GM23338 (cell line): ENCODE measurements at regions not wholly inside any gene's neighbourhood (a gene's known extent, or its start where the extent isn't known, plus 50 kb on each side); places are given as distances from the start of the nearest gene placed in this dataset.

Experiments used
- ATAC-seq: fragments of 200-7000 bp; cut with Tn5 transposase; 3 replicates; pipeline ENCODE4 v1.9.1; 2020
- DNase-seq: peaks from one replicate; pipeline ENCODE4 v3.0.0-alpha.2; 2015; ENCODE audit warnings: low spot score
- H2AFZ ChIP-seq: fragments of 200-600 bp; sonication (generic); 2 replicates; pipeline ENCODE4 v1.8.0; 2016; ENCODE audit warnings: antibody characterized with exemption, mild to moderate bottlenecking, moderate library complexity
- H3F3A ChIP-seq: fragments of 200-600 bp; sonication (generic); replicated peaks from 2 replicates; pipeline ENCODE4 v1.8.0; 2017; ENCODE audit warnings: antibody characterized with exemption, mixed run types, low read depth
- H3K27ac ChIP-seq: fragments of 200-600 bp; sonication (generic); 2 replicates; pipeline ENCODE4 v1.6.1; 2016; ENCODE audit warnings: low read depth
- H3K27me3 ChIP-seq: fragments of 200-600 bp; sonication (generic); 2 replicates; pipeline ENCODE4 v1.8.0; 2016; ENCODE audit warnings: mild to moderate bottlenecking, mixed run types, moderate library complexity; ENCODE audit not compliant: insufficient read depth
- H3K36me3 ChIP-seq: fragments of 200-600 bp; sonication (generic); 2 replicates; pipeline ENCODE4 v1.8.0; 2016; ENCODE audit warnings: mild to moderate bottlenecking; ENCODE audit not compliant: insufficient read depth
- H3K4me1 ChIP-seq: fragments of 200-600 bp; sonication (generic); 2 replicates; pipeline ENCODE4 v1.8.0; 2016; ENCODE audit warnings: mild to moderate bottlenecking, moderate library complexity; ENCODE audit not compliant: insufficient read depth
- H3K4me2 ChIP-seq: fragments of 200-600 bp; sonication (generic); 2 replicates; pipeline ENCODE4 v1.7.1; 2017; ENCODE audit warnings: mixed run types
- H3K4me3 ChIP-seq: fragments of 200-600 bp; sonication (generic); 2 replicates; pipeline ENCODE4 v1.6.1; 2016; ENCODE audit warnings: mixed run types
- H3K79me2 ChIP-seq: fragments of 200-600 bp; sonication (generic); replicated peaks from 2 replicates; pipeline ENCODE4 v1.8.0; 2017; ENCODE audit warnings: mild to moderate bottlenecking; ENCODE audit not compliant: insufficient read depth
- H3K9me2 ChIP-seq: fragments of 200-600 bp; sonication (generic); 2 replicates; pipeline ENCODE4 v1.8.0; 2017; ENCODE audit not compliant: insufficient read depth
- H4K20me1 ChIP-seq: fragments of 200-600 bp; sonication (generic); replicated peaks from 2 replicates; pipeline ENCODE4 v1.8.0; 2017; ENCODE audit warnings: mild to moderate bottlenecking; ENCODE audit not compliant: insufficient read depth
- H3K27ac Mint-ChIP-seq: 2 replicates; pipeline ENCODE4 v1.8.0; 2020; ENCODE audit warnings: inconsistent platforms, mild to moderate bottlenecking, moderate library complexity, mixed read lengths
- H3K27me3 Mint-ChIP-seq: 3 replicates; pipeline ENCODE4 v1.8.0; 2022; ENCODE audit warnings: low read depth, mild to moderate bottlenecking, moderate library complexity, mixed read lengths, inconsistent platforms; ENCODE audit not compliant: insufficient read depth, poor library complexity
- H3K36me3 Mint-ChIP-seq: 3 replicates; pipeline ENCODE4 v1.8.0; 2021; ENCODE audit warnings: low read depth, mild to moderate bottlenecking, inconsistent platforms, moderate library complexity, mixed read lengths
- H3K4me1 Mint-ChIP-seq: 3 replicates; pipeline ENCODE4 v1.8.0; 2020; ENCODE audit warnings: mild to moderate bottlenecking, inconsistent platforms, mixed read lengths
- H3K4me3 Mint-ChIP-seq: 3 replicates; pipeline ENCODE4 v1.8.0; 2021; ENCODE audit warnings: moderate library complexity, mild to moderate bottlenecking, inconsistent platforms, mixed read lengths
- H3K9me3 Mint-ChIP-seq: 3 replicates; pipeline ENCODE4 v1.8.0; 2020; ENCODE audit warnings: moderate library complexity, mild to moderate bottlenecking, inconsistent platforms, mixed read lengths
- CREB1 ChIP-seq: fragments of 250-450 bp; sonication (Bioruptor Pico); IDR thresholded peaks from 2 replicates; pipeline ENCODE4 v1.5.0; 2020; ENCODE audit warnings: low read depth, mild to moderate bottlenecking, moderate library complexity
- ETS1 ChIP-seq: IDR thresholded peaks from 2 replicates; pipeline ENCODE4 v1.6.1; 2016; ENCODE audit warnings: antibody characterized with exemption
- EZH2 ChIP-seq: fragments of 200-600 bp; sonication (generic); IDR thresholded peaks from one replicate; pipeline ENCODE4 v1.8.0; 2017; ENCODE audit warnings: antibody characterized with exemption, mild to moderate bottlenecking, low read depth; ENCODE audit not compliant: unreplicated experiment
- EZH2phosphoT487 ChIP-seq: fragments of 200-600 bp; sonication (generic); IDR thresholded peaks from one replicate; pipeline ENCODE4 v1.8.1; 2018; ENCODE audit warnings: antibody characterized with exemption; ENCODE audit not compliant: unreplicated experiment
- JUNB ChIP-seq: IDR thresholded peaks from one replicate; pipeline ENCODE4 v1.6.1; 2016; ENCODE audit warnings: antibody characterized with exemption; ENCODE audit not compliant: unreplicated experiment
- NANOG ChIP-seq: IDR thresholded peaks from 2 replicates; pipeline ENCODE4 v1.6.1; 2016; ENCODE audit warnings: antibody characterized with exemption, borderline replicate concordance
- POLR2AphosphoS5 ChIP-seq: IDR thresholded peaks from 2 replicates; pipeline ENCODE4 v1.6.1; 2016; ENCODE audit warnings: antibody characterized with exemption, low read depth
- REST ChIP-seq: IDR thresholded peaks from one replicate; pipeline ENCODE4 v1.6.1; 2018; ENCODE audit warnings: antibody characterized with exemption; ENCODE audit not compliant: unreplicated experiment
- STAT1 ChIP-seq: IDR thresholded peaks from one replicate; pipeline ENCODE4 v1.6.1; 2016; ENCODE audit warnings: antibody characterized with exemption; ENCODE audit not compliant: unreplicated experiment
- ZNF114 ChIP-seq: fragments of 250-450 bp; sonication (Bioruptor Pico); IDR thresholded peaks from 2 replicates; pipeline ENCODE4 v1.5.0; 2020; ENCODE audit warnings: mild to moderate bottlenecking, moderate library complexity
- ZNF331 ChIP-seq: fragments of 250-450 bp; sonication (Bioruptor Pico); IDR thresholded peaks from 2 replicates; pipeline ENCODE4 v1.5.0; 2020; ENCODE audit warnings: low read depth, mild to moderate bottlenecking, moderate library complexity
- TF ChIP-seq, protein P1 (sequence below), 2 experiments: fragments of 200-600 bp in 1 of 2; sonication (generic) in 1 of 2; conservative IDR thresholded peaks; 2 replicates each; pipeline versions ENCODE4 v1.5.1 to v1.6.1; 2016 to 2017; ENCODE audit warnings: antibody characterized with exemption in 2 of 2, low read depth in 2 of 2, mild to moderate bottlenecking in 2 of 2, moderate library complexity in 1 of 2
- TF ChIP-seq, protein P2 (sequence below): fragments of 250-450 bp; sonication (Bioruptor Pico); IDR thresholded peaks from 2 replicates; pipeline ENCODE4 v1.5.0; 2020; ENCODE audit warnings: mild to moderate bottlenecking, moderate library complexity

- Mint-ChIP-seq H3K36me3 (no peaks in the 10 kb centered on the region), H3K4me3 (no peak overlapping the region; the same call in 2 of the 3 replicates), H3K4me1 (no peaks in the 10 kb centered on the region), H3K27ac (no peak overlapping the region), H3K9me3 (no peaks in the 10 kb centered on the region), H3K27me3 (peaks cover 3% of the 10 kb centered on the region)
- Histone ChIP-seq H3K4me2 (no peak overlapping the region), H4K20me1 (no peaks in the 10 kb centered on the region), H3K36me3 (no peaks in the 10 kb centered on the region), H3K27me3 (no peaks in the 10 kb centered on the region), H3K27ac (no peak overlapping the region), H3K4me1 (no peaks in the 10 kb centered on the region), H3K4me3 (no peak overlapping the region), H3K79me2 (no peaks in the 10 kb centered on the region), H3F3A (no peaks in the 10 kb centered on the region), H2AFZ (no peak overlapping the region), H3K9me2 (no peaks in the 10 kb centered on the region)
- no peak for ATAC-seq
- DNase-seq, result no peak
- TF ChIP-seq EZH2phosphoT487 (no peak), POLR2AphosphoS5 (no peak), STAT1 (no peak), CREB1 (CRISPR knock-in tag) (no peak), JUNB (no peak), ZNF331 (CRISPR knock-in tag) (no peak), ETS1 (no peak), NANOG (no peak), REST (no peak), EZH2 (no peak), ZNF114 (CRISPR knock-in tag) (no peak)
- TF ChIP-seq, protein P1, sequence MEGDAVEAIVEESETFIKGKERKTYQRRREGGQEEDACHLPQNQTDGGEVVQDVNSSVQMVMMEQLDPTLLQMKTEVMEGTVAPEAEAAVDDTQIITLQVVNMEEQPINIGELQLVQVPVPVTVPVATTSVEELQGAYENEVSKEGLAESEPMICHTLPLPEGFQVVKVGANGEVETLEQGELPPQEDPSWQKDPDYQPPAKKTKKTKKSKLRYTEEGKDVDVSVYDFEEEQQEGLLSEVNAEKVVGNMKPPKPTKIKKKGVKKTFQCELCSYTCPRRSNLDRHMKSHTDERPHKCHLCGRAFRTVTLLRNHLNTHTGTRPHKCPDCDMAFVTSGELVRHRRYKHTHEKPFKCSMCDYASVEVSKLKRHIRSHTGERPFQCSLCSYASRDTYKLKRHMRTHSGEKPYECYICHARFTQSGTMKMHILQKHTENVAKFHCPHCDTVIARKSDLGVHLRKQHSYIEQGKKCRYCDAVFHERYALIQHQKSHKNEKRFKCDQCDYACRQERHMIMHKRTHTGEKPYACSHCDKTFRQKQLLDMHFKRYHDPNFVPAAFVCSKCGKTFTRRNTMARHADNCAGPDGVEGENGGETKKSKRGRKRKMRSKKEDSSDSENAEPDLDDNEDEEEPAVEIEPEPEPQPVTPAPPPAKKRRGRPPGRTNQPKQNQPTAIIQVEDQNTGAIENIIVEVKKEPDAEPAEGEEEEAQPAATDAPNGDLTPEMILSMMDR (conservative IDR thresholded peaks at IDR 0.05; ENCODE audit: low read depth in 2 of 2), result no peak
- TF ChIP-seq, protein P2, sequence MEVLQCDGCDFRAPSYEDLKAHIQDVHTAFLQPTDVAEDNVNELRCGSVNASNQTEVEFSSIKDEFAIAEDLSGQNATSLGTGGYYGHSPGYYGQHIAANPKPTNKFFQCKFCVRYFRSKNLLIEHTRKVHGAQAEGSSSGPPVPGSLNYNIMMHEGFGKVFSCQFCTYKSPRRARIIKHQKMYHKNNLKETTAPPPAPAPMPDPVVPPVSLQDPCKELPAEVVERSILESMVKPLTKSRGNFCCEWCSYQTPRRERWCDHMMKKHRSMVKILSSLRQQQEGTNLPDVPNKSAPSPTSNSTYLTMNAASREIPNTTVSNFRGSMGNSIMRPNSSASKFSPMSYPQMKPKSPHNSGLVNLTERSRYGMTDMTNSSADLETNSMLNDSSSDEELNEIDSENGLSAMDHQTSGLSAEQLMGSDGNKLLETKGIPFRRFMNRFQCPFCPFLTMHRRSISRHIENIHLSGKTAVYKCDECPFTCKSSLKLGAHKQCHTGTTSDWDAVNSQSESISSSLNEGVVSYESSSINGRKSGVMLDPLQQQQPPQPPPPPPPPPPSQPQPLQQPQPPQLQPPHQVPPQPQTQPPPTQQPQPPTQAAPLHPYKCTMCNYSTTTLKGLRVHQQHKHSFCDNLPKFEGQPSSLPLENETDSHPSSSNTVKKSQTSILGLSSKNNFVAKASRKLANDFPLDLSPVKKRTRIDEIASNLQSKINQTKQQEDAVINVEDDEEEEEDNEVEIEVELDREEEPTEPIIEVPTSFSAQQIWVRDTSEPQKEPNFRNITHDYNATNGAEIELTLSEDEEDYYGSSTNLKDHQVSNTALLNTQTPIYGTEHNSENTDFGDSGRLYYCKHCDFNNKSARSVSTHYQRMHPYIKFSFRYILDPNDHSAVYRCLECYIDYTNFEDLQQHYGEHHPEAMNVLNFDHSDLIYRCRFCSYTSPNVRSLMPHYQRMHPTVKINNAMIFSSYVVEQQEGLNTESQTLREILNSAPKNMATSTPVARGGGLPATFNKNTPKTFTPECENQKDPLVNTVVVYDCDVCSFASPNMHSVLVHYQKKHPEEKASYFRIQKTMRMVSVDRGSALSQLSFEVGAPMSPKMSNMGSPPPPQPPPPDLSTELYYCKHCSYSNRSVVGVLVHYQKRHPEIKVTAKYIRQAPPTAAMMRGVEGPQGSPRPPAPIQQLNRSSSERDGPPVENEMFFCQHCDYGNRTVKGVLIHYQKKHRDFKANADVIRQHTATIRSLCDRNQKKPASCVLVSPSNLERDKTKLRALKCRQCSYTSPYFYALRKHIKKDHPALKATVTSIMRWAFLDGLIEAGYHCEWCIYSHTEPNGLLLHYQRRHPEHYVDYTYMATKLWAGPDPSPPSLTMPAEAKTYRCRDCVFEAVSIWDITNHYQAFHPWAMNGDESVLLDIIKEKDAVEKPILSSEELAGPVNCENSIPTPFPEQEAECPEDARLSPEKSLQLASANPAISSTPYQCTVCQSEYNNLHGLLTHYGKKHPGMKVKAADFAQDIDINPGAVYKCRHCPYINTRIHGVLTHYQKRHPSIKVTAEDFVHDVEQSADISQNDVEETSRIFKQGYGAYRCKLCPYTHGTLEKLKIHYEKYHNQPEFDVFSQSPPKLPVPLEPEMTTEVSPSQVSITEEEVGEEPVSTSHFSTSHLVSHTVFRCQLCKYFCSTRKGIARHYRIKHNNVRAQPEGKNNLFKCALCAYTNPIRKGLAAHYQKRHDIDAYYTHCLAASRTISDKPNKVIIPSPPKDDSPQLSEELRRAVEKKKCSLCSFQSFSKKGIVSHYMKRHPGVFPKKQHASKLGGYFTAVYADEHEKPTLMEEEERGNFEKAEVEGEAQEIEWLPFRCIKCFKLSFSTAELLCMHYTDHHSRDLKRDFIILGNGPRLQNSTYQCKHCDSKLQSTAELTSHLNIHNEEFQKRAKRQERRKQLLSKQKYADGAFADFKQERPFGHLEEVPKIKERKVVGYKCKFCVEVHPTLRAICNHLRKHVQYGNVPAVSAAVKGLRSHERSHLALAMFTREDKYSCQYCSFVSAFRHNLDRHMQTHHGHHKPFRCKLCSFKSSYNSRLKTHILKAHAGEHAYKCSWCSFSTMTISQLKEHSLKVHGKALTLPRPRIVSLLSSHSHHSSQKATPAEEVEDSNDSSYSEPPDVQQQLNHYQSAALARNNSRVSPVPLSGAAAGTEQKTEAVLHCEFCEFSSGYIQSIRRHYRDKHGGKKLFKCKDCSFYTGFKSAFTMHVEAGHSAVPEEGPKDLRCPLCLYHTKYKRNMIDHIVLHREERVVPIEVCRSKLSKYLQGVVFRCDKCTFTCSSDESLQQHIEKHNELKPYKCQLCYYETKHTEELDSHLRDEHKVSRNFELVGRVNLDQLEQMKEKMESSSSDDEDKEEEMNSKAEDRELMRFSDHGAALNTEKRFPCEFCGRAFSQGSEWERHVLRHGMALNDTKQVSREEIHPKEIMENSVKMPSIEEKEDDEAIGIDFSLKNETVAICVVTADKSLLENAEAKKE (CRISPR knock-in tag), result no peak
Measured at GRCh38 chr6:28664870-28665396, 139.3 kb downstream of the GPX5 start.
